MM.1S (cell line): ENCODE measurements at regions not wholly inside any gene's neighbourhood (a gene's known extent, or its start where the extent isn't known, plus 50 kb on each side); places are given as distances from the start of the nearest gene placed in this dataset.

Experiments
- EZH2 ChIP-seq: fragments of 300-600 bp; sonication (generic); optimal IDR thresholded peaks from 2 replicates; pipeline ENCODE3; 2017; ENCODE audit warnings: low read depth, mild to moderate bottlenecking, antibody characterized with exemption, low read length, mixed read lengths
- TF ChIP-seq, protein P1 (sequence below): fragments of 300-600 bp; sonication (generic); IDR thresholded peaks from 2 replicates; pipeline ENCODE4 v1.5.1; 2016; ENCODE audit warnings: antibody characterized with exemption, low read length, mixed read lengths

DNA sequence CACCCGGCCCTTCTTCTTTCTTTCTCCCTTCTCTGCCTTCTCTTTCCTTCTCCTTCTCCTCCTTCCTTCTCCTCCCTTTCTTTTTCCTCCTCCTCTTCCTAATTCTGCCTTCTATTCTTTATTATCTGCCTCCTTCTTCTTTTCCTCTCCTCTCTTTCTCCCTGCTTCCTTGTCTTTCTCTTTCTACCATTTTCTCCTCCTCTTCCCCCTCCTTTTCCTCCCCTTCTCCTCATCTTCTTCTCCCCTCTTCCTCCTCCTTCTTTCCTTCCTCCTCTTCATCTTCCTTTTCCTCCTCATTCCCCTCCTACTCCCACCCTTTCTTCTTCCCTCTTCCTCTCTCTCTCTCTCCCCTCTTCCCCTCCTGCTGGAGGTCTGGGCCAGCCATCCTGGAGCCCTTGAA is 294.9 kb upstream of the CRY1 start:
- TF ChIP-seq, protein P1, sequence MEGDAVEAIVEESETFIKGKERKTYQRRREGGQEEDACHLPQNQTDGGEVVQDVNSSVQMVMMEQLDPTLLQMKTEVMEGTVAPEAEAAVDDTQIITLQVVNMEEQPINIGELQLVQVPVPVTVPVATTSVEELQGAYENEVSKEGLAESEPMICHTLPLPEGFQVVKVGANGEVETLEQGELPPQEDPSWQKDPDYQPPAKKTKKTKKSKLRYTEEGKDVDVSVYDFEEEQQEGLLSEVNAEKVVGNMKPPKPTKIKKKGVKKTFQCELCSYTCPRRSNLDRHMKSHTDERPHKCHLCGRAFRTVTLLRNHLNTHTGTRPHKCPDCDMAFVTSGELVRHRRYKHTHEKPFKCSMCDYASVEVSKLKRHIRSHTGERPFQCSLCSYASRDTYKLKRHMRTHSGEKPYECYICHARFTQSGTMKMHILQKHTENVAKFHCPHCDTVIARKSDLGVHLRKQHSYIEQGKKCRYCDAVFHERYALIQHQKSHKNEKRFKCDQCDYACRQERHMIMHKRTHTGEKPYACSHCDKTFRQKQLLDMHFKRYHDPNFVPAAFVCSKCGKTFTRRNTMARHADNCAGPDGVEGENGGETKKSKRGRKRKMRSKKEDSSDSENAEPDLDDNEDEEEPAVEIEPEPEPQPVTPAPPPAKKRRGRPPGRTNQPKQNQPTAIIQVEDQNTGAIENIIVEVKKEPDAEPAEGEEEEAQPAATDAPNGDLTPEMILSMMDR: no peak
- no peak for TF ChIP-seq EZH2
